MCF 10A (cell line): ENCODE measurements at regions not wholly inside any gene's neighbourhood (a gene's known extent, or its start where the extent isn't known, plus 50 kb on each side); places are given as distances from the start of the nearest gene placed in this dataset.

Experiments
- BruUV-seq: library from RNA; stranded (reverse); fragments of 400-500 nt; replicated peaks from 2 replicates; lab custom pipeline; 2021; lab: Mats Ljungman, UMichigan
- CTCF ChIA-PET: fragments of 300-600 bp; sonication (Branson Sonifier 250); formaldehyde crosslinking; extraction: SDS; loops from one replicate; lab custom pipeline; 2021; ENCODE audit warnings: antibody characterized with exemption, inconsistent platforms; lab: Yijun Ruan, JAX
- POLR2A ChIA-PET: fragments of 300-600, 350-650 bp; sonication (Branson Sonifier 250); formaldehyde crosslinking; extraction: SDS; loops from one replicate; lab custom pipeline; 2020; ENCODE audit warnings: antibody characterized with exemption, inconsistent platforms; lab: Yijun Ruan, JAX
- DNase-seq: peaks from one replicate; pipeline ENCODE4 v3.0.0-alpha.2; 2018; ENCODE audit not compliant: unreplicated experiment
- H3K27ac Mint-ChIP-seq: one replicate; pipeline ENCODE4 v1.8.0; 2022; ENCODE audit warnings: mild to moderate bottlenecking, low read depth, mixed read lengths; ENCODE audit not compliant: unreplicated experiment
- H3K27me3 Mint-ChIP-seq: one replicate; pipeline ENCODE4 v1.8.0; 2022; ENCODE audit warnings: mixed read lengths; ENCODE audit not compliant: insufficient read depth, unreplicated experiment
- H3K36me3 Mint-ChIP-seq: one replicate; pipeline ENCODE4 v1.8.0; 2022; ENCODE audit warnings: mild to moderate bottlenecking, moderate library complexity, mixed read lengths; ENCODE audit not compliant: insufficient read depth, unreplicated experiment
- H3K4me1 Mint-ChIP-seq: one replicate; pipeline ENCODE4 v1.8.0; 2022; ENCODE audit warnings: mixed read lengths; ENCODE audit not compliant: insufficient read depth, unreplicated experiment
- H3K4me3 Mint-ChIP-seq: one replicate; pipeline ENCODE4 v1.8.0; 2022; ENCODE audit warnings: mild to moderate bottlenecking, moderate library complexity, mixed read lengths; ENCODE audit not compliant: unreplicated experiment
- H3K9me3 Mint-ChIP-seq: one replicate; pipeline ENCODE4 v1.8.0; 2022; ENCODE audit warnings: mixed read lengths; ENCODE audit not compliant: unreplicated experiment
- CTCF ChIP-seq: fragments of 200-600 bp; IDR thresholded peaks from one replicate; pipeline ENCODE4 v1.8.0; 2022; ENCODE audit warnings: antibody characterized with exemption, mild to moderate bottlenecking; ENCODE audit not compliant: unreplicated experiment
- intact Hi-C: fragments of 100-400 bp; cut with micrococcal nuclease; formaldehyde crosslinking; loops from 2 replicates; pipeline ENCODE4 v1.14.1; 2022

GRCh38 chr6:170026751-170027646 is 263.9 kb downstream of the DLL1 start:
- DNase-seq: peak; percentile 20
- H3K4me3 Mint-ChIP-seq: no peak overlapping the region
- ChIA-PET POLR2A (interaction anchor here (1.0 to 2.5 kb wide), 4 partner anchors 14 to 152 kb away, joined by 3 to 14 read pairs (median 8); no protein-coding TSS in a partner anchor), CTCF (no interaction called here)
- no peaks in the 10 kb centered on the region for H3K36me3 Mint-ChIP-seq
- peaks cover 34% of the 10 kb centered on the region for H3K4me1 Mint-ChIP-seq
- peak overlapping the region; percentile 80 for H3K27ac Mint-ChIP-seq
- intact Hi-C loops: no loop called here
- peaks cover 14% of the 10 kb centered on the region for H3K27me3 Mint-ChIP-seq
- H3K9me3 Mint-ChIP-seq: peaks cover 10% of the 10 kb centered on the region
- BruUV-seq: no TSS peak
- no peak for TF ChIP-seq CTCF

GRCh38 chr6:170025935-170026750 is 264.7 kb downstream of the DLL1 start:
- DNase-seq: peak; percentile 89
- Mint-ChIP-seq H3K9me3 (peaks cover 10% of the 10 kb centered on the region), H3K36me3 (no peaks in the 10 kb centered on the region), H3K27me3 (peaks cover 14% of the 10 kb centered on the region), H3K4me1 (peaks cover 34% of the 10 kb centered on the region), H3K27ac (peak overlapping the region; percentile 80), H3K4me3 (no peak overlapping the region)
- no TSS peak for BruUV-seq
- intact Hi-C loops: no loop called here
- ChIA-PET CTCF (interaction anchor here (0.6 kb wide), 1 partner anchor 188 kb away, joined by 3 read pairs; no protein-coding TSS in a partner anchor), POLR2A (interaction anchor here (0.8 to 2.5 kb wide), 6 partner anchors 9 to 199 kb away, joined by 3 to 14 read pairs (median 5); no protein-coding TSS in a partner anchor)
- no peak for TF ChIP-seq CTCF

- no TSS peak for BruUV-seq
- intact Hi-C loops: no loop called here
Measured at GRCh38 chr6:170025341-170025911, 265.5 kb downstream of the DLL1 start.

More at GRCh38 chr6:170025341-170025911, 265.5 kb downstream of the DLL1 start:
- POLR2A ChIA-PET: interaction anchor here (0.8 to 2.5 kb wide), 4 partner anchors 9 to 200 kb away, joined by 3 to 14 read pairs (median 6); no protein-coding TSS in a partner anchor
- DNase-seq: no peak
- Mint-ChIP-seq H3K9me3 (peaks cover 10% of the 10 kb centered on the region), H3K36me3 (no peaks in the 10 kb centered on the region), H3K27ac (no peak overlapping the region), H3K4me1 (peaks cover 34% of the 10 kb centered on the region), H3K4me3 (no peak overlapping the region), H3K27me3 (peaks cover 14% of the 10 kb centered on the region)
- no peak for TF ChIP-seq CTCF
- CTCF ChIA-PET: no interaction called here
